K562 (cell line): ENCODE measurements at regions not wholly inside any gene's neighbourhood (a gene's known extent, or its start where the extent isn't known, plus 50 kb on each side); places are given as distances from the start of the nearest gene placed in this dataset.
A peak's percentile ranks its signal among the peaks of the same experiment; 100 is the strongest.

Experiments used
- ATAC-seq: fragments of 200-7000 bp; cut with Tn5 transposase; 3 replicates; pipeline ENCODE4 v1.9.1; 2020; ENCODE audit warnings: moderate library complexity
- BruUV-seq: library from RNA; stranded (reverse); fragments of 400-500 nt; replicated peaks from 2 replicates; lab custom pipeline; 2021; lab: Mats Ljungman, UMichigan
- CTCF ChIA-PET: fragments of 300-600 bp; formaldehyde crosslinking; extraction: SDS; loops from one replicate; lab custom pipeline; 2021; ENCODE audit warnings: low intra/inter-chr PET ratio; lab: Yijun Ruan, JAX
- POLR2A ChIA-PET: fragments of 300-600, 350-650 bp; sonication (Branson Sonifier 250); formaldehyde crosslinking; extraction: SDS; loops from one replicate; lab custom pipeline; 2021; ENCODE audit warnings: antibody characterized with exemption, inconsistent platforms; lab: Yijun Ruan, JAX
- DNase-seq, 4 experiments: peaks; one replicate each; pipeline versions ENCODE4 v3.0.0 to v3.0.0-alpha.2; 2011 to 2018; ENCODE audit warnings: low spot score in 3 of 4, mixed read lengths in 3 of 4; ENCODE audit errors: extremely low read depth in 1 of 4
- FAIRE-seq: peaks from 2 replicates; lab custom pipeline; 2011; peaks lifted over from hg19 to GRCh38; lab: Jason Lieb, UNC
- H2AFZ ChIP-seq: 2 replicates; pipeline ENCODE4 v1.6.0; 2011; ENCODE audit warnings: low read depth, low read length, control low read depth, inconsistent platforms
- H3K27ac ChIP-seq: fragments of 200-600 bp; 3 replicates; pipeline ENCODE4 v1.8.0; 2011; ENCODE audit warnings: low read depth, mild to moderate bottlenecking, control low read depth, inconsistent platforms, low read length, moderate library complexity, mixed read lengths; ENCODE audit errors: extremely low read depth
- H3K27me3 ChIP-seq, 2 experiments: fragments of 300-600 bp in 1 of 2; 2 replicates in 1 of 2; 3 replicates in 1 of 2; pipeline versions ENCODE4 v1.6.0 to v1.8.0; 2011; ENCODE audit warnings: inconsistent platforms in 2 of 2, low read length in 2 of 2, mild to moderate bottlenecking in 1 of 2, mixed read lengths in 1 of 2, moderate library complexity in 1 of 2; ENCODE audit not compliant: control insufficient read depth in 2 of 2, insufficient read depth in 2 of 2
- H3K36me3 ChIP-seq: fragments of 300-600 bp; 3 replicates; pipeline ENCODE4 v1.8.0; 2011; ENCODE audit warnings: mild to moderate bottlenecking, low read length, inconsistent platforms; ENCODE audit not compliant: control insufficient read depth, insufficient read depth
- H3K4me1 ChIP-seq, 2 experiments: fragments of 200-600 bp in 1 of 2; replicated peaks in 1 of 2; 2 replicates in 1 of 2; 3 replicates in 1 of 2; pipeline versions ENCODE4 v1.5.1 to v1.8.0; 2011; ENCODE audit warnings: inconsistent platforms in 2 of 2, low read length in 2 of 2, mild to moderate bottlenecking in 1 of 2, mixed read lengths in 1 of 2, moderate library complexity in 1 of 2; ENCODE audit not compliant: control insufficient read depth in 2 of 2, insufficient read depth in 2 of 2
- H3K4me2 ChIP-seq: 2 replicates; pipeline ENCODE4 v1.6.1; 2011; ENCODE audit warnings: low read length, control low read depth, inconsistent platforms, mixed read lengths; ENCODE audit not compliant: insufficient read depth
- H3K4me3 ChIP-seq: fragments of 200-600 bp; sonication (generic), shearing (Covaris generic); 2 replicates; pipeline ENCODE4 v1.5.1; 2016; ENCODE audit warnings: control low read depth, inconsistent platforms
- H3K79me2 ChIP-seq: fragments of 200-600 bp; 3 replicates; pipeline ENCODE4 v1.8.0; 2011; ENCODE audit warnings: low read length, inconsistent platforms; ENCODE audit not compliant: control insufficient read depth, insufficient read depth
- H3K9ac ChIP-seq, 2 experiments: 2 replicates each; pipeline versions ENCODE4 v1.6.0 to v1.6.1; 2011; ENCODE audit warnings: low read depth in 2 of 2, low read length in 2 of 2, control low read depth in 1 of 2, inconsistent platforms in 1 of 2, mild to moderate bottlenecking in 1 of 2, mixed read lengths in 1 of 2; ENCODE audit not compliant: insufficient read depth in 1 of 2
- H3K9me1 ChIP-seq: one replicate; pipeline ENCODE4 v1.6.0; 2011; ENCODE audit warnings: inconsistent platforms, mild to moderate bottlenecking, low read length, moderate library complexity; ENCODE audit not compliant: control insufficient read depth, insufficient read depth
- H3K9me3 ChIP-seq: replicated peaks from 2 replicates; pipeline ENCODE4 v1.5.1; 2011; ENCODE audit warnings: low read depth, low read length, inconsistent platforms; ENCODE audit not compliant: control insufficient read depth, insufficient read depth
- H4K20me1 ChIP-seq: replicated peaks from 2 replicates; pipeline ENCODE4 v1.6.1; 2011; ENCODE audit warnings: low read length, inconsistent platforms, mixed read lengths; ENCODE audit not compliant: control insufficient read depth, insufficient read depth
- KAT7 ChIP-seq: sonication (generic); formaldehyde crosslinking; IDR thresholded peaks from 2 replicates; pipeline ENCODE4 v1.8.0; 2022; ENCODE audit warnings: missing genetic modification reagents, mild to moderate bottlenecking, borderline replicate concordance
- LARP7 ChIP-seq: fragments of 450-650 bp; IDR thresholded peaks from 2 replicates; pipeline ENCODE4 v1.6.1; 2016
- RAD21 ChIP-seq, 2 experiments: fragments of 250-450 bp in 1 of 2; fragments of 450-650 bp in 1 of 2; sonication (Bioruptor Pico) in 1 of 2; formaldehyde crosslinking in 1 of 2; IDR thresholded peaks in 1 of 2; conservative IDR thresholded peaks in 1 of 2; 2 replicates each; pipeline versions ENCODE4 v1.4.0 to v1.8.0; 2020 to 2022; ENCODE audit warnings: mild to moderate bottlenecking in 2 of 2, moderate library complexity in 1 of 2
- SOX6 ChIP-seq: fragments of 450-650 bp; IDR thresholded peaks from 2 replicates; pipeline ENCODE4 v1.6.1; 2014; ENCODE audit warnings: mild to moderate bottlenecking
- TAF1 ChIP-seq: IDR thresholded peaks from 2 replicates; pipeline ENCODE4 v1.6.1; 2011; ENCODE audit warnings: mild to moderate bottlenecking, low read length, moderate library complexity; ENCODE audit not compliant: insufficient read depth, control insufficient read depth, severe bottlenecking; ENCODE audit errors: extremely low read depth
- ZNF12 ChIP-seq: sonication (generic); formaldehyde crosslinking; IDR thresholded peaks from 2 replicates; pipeline ENCODE4 v1.4.0; 2020; ENCODE audit warnings: mild to moderate bottlenecking, missing genetic modification reagents
- ZNF174 ChIP-seq: fragments of 250-450 bp; sonication (Bioruptor Pico); IDR thresholded peaks from 2 replicates; pipeline ENCODE4 v1.4.0; 2020; ENCODE audit warnings: mild to moderate bottlenecking
- ZNF263 ChIP-seq: sonication (generic); formaldehyde crosslinking; IDR thresholded peaks from 2 replicates; pipeline ENCODE4 v1.8.0; 2022; ENCODE audit warnings: mild to moderate bottlenecking, missing genetic modification reagents, borderline replicate concordance
- ZNF282 ChIP-seq: sonication (generic); formaldehyde crosslinking; IDR thresholded peaks from 2 replicates; pipeline ENCODE4 v1.8.1; 2023; ENCODE audit warnings: missing genetic modification reagents
- WGBS: fragments of 100-300 bp; shearing (Covaris generic); methylation state at CpG from one replicate; pipeline ENCODE4 v1.1.6; 2016; ENCODE audit warnings: low coverage, mixed read lengths; ENCODE audit not compliant: insufficient coverage; ENCODE audit errors: missing lambda C conversion rate; 5-methylcytosine and 5-hydroxymethylcytosine counted together
- in situ Hi-C: fragments of 300-500 bp; cut with MboI; formaldehyde crosslinking; loops from 4 replicates; pipeline ENCODE4 v1.15.0; 2018; ENCODE audit warnings: inconsistent platforms, mixed read lengths
- intact Hi-C: fragments of 100-400 bp; cut with micrococcal nuclease; formaldehyde crosslinking; loops from 2 replicates; pipeline ENCODE4 v1.14.2; 2022
- TF ChIP-seq, protein P1 (sequence below): fragments of 250-450 bp; sonication (Bioruptor Pico); IDR thresholded peaks from 2 replicates; pipeline ENCODE4 v1.5.0; 2021; ENCODE audit warnings: mild to moderate bottlenecking, moderate library complexity
- TF ChIP-seq, protein P2 (sequence below), 2 experiments: IDR thresholded peaks; 2 replicates each; pipeline ENCODE4 v1.6.1; 2011; ENCODE audit warnings: borderline replicate concordance in 1 of 2, control low read depth in 1 of 2, low read depth in 1 of 2, low read length in 1 of 2, mild to moderate bottlenecking in 1 of 2, mixed read lengths in 1 of 2, moderate library complexity in 1 of 2; ENCODE audit not compliant: insufficient read depth in 1 of 2, insufficient read length in 1 of 2, poor library complexity in 1 of 2, severe bottlenecking in 1 of 2; ENCODE audit errors: extremely low read depth in 1 of 2
- TF ChIP-seq, protein P3 (sequence below): fragments of 200-400 bp; formaldehyde crosslinking; IDR thresholded peaks from 2 replicates; pipeline ENCODE4 v1.6.1; 2017; ENCODE audit warnings: mild to moderate bottlenecking, low read depth, low read length, moderate library complexity
- TF ChIP-seq, protein P4 (sequence below), 3 experiments: IDR thresholded peaks in 2 of 3; conservative IDR thresholded peaks in 1 of 3; 2 replicates each; pipeline ENCODE4 v1.5.1; 2011 to 2012; ENCODE audit warnings: low read length in 3 of 3, mild to moderate bottlenecking in 3 of 3, control low read depth in 2 of 3, improper control_type of control experiment in 1 of 3, inconsistent platforms in 1 of 3, low read depth in 1 of 3, mixed read lengths in 1 of 3, moderate library complexity in 1 of 3; ENCODE audit not compliant: insufficient read depth in 2 of 3

DNA sequence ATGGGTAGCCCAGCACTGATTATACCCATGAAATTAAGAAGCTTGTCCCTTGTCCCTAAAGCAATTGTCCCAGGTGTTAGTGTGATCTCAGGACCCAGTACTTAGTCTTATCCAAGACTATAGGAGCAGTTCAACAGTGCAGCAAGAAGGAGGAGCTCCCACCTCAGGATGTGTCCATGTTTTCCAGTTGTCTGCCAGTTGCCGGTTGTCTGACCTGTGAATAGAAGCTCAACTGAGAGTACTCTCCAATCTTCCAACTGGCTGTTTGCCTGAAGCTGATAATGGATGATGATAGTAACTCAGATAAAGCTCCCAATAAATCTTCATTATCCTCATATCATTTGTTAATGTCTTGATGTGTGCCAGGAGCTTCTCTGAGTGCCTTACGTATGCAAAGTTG is 107.2 kb upstream of the HTR2A start:
- no TSS peak for BruUV-seq

More for the DNA sequence above, 107.2 kb upstream of the HTR2A start:
- WGBS: 5% methylated on average over 2 of the region's 2 CpGs
- FAIRE-seq: no peak
- POLR2A ChIA-PET: no interaction called here
- Histone ChIP-seq H3K9ac (no peak overlapping the region), H3K4me1 (no peaks in the 10 kb centered on the region), H3K36me3 (no peaks in the 10 kb centered on the region), H3K9me3 (no peaks in the 10 kb centered on the region), H3K27ac (no peak overlapping the region), H3K4me3 (no peak overlapping the region), H3K9me1 (no peaks in the 10 kb centered on the region), H2AFZ (no peak overlapping the region), H3K79me2 (no peaks in the 10 kb centered on the region), H4K20me1 (no peaks in the 10 kb centered on the region), H3K27me3 (no peaks in the 10 kb centered on the region), H3K4me2 (no peak overlapping the region)
- CTCF ChIA-PET: no interaction called here
- intact Hi-C loops: no loop called here
- no peak for ATAC-seq
- DNase-seq: no peak
- TF ChIP-seq, protein P1, sequence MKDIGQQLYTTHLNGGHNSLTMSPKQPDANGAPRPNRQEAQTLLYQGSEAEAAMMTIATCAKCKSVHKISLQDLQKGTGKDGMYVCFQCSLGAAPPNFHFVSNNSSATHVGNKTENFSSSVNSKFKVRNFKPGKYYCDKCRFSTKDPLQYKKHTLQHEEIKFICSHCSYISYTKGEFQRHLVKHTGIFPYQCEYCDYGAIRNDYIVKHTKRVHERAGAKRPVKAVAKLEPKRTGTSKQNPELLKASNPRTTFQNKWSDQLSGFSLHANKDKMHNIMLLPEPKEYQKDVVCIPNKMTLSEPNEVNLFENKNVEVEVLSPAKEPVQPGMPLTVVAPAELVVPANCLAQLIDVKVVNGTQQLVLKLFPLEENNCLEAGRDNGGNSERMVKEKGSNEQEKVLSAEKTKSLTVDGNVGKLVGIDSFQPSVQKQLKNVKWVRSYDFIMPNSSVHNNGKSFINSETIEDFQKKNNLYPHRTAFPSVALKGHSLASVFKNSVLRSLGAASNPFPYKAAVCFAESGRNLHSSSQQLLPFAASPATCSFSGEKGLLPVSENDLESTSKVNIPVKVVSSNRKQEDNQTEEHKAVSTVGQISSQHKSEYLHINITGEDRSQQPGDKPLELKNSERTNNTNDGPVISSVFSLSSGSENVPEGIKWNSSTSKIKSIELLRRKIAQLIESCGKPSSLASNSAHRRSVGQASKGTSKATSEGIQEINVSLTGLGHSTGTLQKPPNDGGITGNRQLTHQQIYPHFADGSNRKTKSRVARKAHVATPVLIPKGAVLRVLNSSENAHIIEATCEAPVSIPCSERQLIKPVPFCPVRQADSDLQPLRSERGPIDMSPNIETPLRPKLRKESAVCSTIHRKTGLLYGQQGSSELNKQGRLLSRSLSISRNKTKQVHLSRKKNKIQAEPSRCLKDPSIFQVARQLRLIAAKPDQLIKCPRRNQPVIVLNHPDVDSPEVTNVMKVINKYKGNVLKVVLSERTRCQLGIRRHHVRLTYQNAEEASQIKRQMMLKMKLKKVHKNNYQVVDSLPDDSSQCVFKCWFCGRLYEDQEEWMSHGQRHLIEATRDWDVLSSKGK (CRISPR knock-in tag): no peak
- peak; percentile 46 to 57 for TF ChIP-seq RAD21 (CRISPR knock-in tag; conservative IDR thresholded peaks at IDR 0.05 in 1 of 2, IDR thresholded peaks at IDR 0.05 in 1 of 2)
- no peak for TF ChIP-seq KAT7
- TF ChIP-seq ZNF174 (CRISPR knock-in tag): no peak
- TF ChIP-seq SOX6: no peak
- no peak for TF ChIP-seq ZNF282 (CRISPR knock-in tag)
- TF ChIP-seq, protein P2, sequence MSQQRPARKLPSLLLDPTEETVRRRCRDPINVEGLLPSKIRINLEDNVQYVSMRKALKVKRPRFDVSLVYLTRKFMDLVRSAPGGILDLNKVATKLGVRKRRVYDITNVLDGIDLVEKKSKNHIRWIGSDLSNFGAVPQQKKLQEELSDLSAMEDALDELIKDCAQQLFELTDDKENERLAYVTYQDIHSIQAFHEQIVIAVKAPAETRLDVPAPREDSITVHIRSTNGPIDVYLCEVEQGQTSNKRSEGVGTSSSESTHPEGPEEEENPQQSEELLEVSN (IDR thresholded peaks at IDR 0.05; ENCODE audit: borderline replicate concordance in 1 of 2, extremely low read depth in 1 of 2, insufficient read depth in 1 of 2, insufficient read length in 1 of 2, low read depth in 1 of 2, low read length in 1 of 2, poor library complexity in 1 of 2, severe bottlenecking in 1 of 2): no peak
- TF ChIP-seq, protein P3, sequence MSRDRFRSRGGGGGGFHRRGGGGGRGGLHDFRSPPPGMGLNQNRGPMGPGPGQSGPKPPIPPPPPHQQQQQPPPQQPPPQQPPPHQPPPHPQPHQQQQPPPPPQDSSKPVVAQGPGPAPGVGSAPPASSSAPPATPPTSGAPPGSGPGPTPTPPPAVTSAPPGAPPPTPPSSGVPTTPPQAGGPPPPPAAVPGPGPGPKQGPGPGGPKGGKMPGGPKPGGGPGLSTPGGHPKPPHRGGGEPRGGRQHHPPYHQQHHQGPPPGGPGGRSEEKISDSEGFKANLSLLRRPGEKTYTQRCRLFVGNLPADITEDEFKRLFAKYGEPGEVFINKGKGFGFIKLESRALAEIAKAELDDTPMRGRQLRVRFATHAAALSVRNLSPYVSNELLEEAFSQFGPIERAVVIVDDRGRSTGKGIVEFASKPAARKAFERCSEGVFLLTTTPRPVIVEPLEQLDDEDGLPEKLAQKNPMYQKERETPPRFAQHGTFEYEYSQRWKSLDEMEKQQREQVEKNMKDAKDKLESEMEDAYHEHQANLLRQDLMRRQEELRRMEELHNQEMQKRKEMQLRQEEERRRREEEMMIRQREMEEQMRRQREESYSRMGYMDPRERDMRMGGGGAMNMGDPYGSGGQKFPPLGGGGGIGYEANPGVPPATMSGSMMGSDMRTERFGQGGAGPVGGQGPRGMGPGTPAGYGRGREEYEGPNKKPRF: no peak
- TF ChIP-seq ZNF12 (CRISPR knock-in tag): no peak
- TF ChIP-seq ZNF263 (CRISPR knock-in tag): no peak
- no peak for TF ChIP-seq LARP7
- TF ChIP-seq, protein P4, sequence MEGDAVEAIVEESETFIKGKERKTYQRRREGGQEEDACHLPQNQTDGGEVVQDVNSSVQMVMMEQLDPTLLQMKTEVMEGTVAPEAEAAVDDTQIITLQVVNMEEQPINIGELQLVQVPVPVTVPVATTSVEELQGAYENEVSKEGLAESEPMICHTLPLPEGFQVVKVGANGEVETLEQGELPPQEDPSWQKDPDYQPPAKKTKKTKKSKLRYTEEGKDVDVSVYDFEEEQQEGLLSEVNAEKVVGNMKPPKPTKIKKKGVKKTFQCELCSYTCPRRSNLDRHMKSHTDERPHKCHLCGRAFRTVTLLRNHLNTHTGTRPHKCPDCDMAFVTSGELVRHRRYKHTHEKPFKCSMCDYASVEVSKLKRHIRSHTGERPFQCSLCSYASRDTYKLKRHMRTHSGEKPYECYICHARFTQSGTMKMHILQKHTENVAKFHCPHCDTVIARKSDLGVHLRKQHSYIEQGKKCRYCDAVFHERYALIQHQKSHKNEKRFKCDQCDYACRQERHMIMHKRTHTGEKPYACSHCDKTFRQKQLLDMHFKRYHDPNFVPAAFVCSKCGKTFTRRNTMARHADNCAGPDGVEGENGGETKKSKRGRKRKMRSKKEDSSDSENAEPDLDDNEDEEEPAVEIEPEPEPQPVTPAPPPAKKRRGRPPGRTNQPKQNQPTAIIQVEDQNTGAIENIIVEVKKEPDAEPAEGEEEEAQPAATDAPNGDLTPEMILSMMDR (IDR thresholded peaks at IDR 0.05 in 2 of 3, conservative IDR thresholded peaks at IDR 0.05 in 1 of 3; ENCODE audit: insufficient read depth in 2 of 3, low read depth in 1 of 3, low read length in 3 of 3): peak in 1 of 3 experiments; percentile 18; a peak in 1 of 6 replicates
- no peak for TF ChIP-seq TAF1
- in situ Hi-C loops: no loop called here
